SH-SY5Y (cell line): ENCODE measurements at regions not wholly inside any gene's neighbourhood (a gene's known extent, or its start where the extent isn't known, plus 50 kb on each side); places are given as distances from the start of the nearest gene placed in this dataset.

Source experiments
- GATA2 ChIP-seq: IDR thresholded peaks from 2 replicates; pipeline ENCODE4 v1.6.1; 2011; ENCODE audit warnings: mild to moderate bottlenecking, low read depth, low read length
- GATA3 ChIP-seq: IDR thresholded peaks from 2 replicates; pipeline ENCODE4 v1.6.1; 2011; ENCODE audit warnings: low read depth, mild to moderate bottlenecking, low read length, moderate library complexity

DNA sequence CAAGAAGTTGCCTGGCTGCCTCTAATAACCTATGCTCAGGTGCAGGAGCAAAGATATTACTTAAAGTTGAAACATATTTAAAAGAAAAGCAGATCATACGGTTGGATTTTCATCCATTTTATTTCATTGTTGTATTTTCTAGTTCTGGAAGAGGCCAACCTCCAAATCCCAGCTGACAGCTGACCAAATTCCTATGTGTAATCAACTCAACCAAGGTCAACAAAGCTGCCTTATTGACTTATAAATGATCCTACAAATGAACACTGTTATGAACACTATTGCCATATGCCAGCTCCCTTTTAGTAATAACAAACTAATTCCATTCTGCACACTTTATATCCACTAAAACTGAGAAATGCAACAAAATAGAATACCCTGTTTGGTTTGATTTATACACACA is 1537.4 kb downstream of the SLITRK1 start:
- TF ChIP-seq GATA3 (no peak), GATA2 (no peak)

DNA sequence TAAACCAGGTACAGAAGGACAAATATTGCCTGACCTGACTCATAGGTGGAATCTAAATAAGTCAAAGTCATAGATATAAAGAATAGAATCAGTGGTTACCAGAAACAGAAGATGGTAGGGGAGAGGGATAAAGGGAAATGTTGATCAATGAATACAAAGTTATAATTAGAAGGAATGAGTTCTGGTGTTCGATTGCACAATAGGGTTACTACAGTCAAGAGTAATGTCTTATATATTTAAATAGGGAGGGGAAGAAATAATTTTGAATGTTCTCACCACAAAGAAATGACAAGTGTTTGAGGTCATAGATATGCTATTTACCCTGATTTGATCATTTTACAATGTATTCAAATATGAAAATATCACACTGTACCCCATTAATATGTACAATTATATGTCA is 1541.2 kb downstream of the SLITRK1 start:
- no peak for TF ChIP-seq GATA2
- no peak for TF ChIP-seq GATA3

DNA sequence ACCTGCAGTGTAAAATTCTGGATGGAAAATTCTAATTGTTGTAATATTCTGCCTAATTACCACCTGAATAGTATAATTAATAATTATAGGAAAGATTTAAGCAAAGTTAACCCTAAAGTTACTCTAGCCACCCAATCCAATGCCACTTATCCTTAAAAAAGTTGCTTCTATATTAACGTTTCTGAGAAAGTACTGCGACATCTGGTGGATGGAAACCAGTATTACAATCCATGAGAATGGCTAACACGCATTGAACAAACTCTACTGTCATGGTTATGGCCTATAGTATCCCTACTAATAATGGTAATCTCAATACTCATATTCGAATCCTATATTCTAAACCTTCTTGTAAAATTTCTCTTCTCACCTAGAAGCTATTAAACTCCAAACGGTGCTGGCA is 1551.8 kb downstream of the SLITRK1 start:
- no peak for TF ChIP-seq GATA3
- TF ChIP-seq GATA2, result no peak

DNA sequence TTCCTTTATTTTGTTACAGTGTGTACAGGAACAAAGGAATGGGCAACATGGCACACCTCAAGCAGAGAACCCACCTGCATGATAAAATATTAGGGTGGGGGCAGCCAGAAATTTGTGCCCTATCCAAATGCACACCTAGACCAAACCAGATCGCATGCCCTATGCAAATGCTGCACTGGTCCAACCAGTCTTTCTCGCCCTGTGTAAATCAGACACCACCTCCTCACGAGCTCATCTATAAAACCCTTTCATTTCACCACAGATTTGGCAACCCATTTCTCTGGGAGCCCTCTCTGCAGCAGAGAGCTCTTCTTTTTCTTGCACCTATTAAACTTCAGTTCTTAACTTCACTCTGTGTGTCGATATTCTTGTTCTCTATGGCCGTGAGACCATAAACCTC is 1559.2 kb downstream of the SLITRK1 start:
- TF ChIP-seq GATA3 (no peak), GATA2 (no peak)

DNA sequence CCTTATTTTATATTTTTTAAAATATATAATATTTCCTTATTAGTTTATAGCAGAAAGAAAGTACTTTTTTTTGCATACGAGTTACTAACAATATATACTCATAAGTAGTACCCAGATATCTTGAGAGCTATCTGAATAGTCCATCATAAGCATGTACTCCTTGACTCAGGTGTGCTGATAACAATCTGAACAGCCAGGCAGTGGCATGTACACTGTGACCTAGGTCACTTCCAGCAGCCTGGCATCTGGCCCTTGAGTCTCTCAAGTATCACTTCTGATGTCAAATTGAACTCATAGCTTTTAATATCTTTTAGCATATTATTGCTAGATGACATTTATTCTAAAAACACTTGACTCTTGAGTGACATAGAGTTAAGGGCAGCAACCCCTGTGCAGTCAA is 1576.7 kb downstream of the SLITRK1 start:
- TF ChIP-seq GATA3, result no peak
- no peak for TF ChIP-seq GATA2

DNA sequence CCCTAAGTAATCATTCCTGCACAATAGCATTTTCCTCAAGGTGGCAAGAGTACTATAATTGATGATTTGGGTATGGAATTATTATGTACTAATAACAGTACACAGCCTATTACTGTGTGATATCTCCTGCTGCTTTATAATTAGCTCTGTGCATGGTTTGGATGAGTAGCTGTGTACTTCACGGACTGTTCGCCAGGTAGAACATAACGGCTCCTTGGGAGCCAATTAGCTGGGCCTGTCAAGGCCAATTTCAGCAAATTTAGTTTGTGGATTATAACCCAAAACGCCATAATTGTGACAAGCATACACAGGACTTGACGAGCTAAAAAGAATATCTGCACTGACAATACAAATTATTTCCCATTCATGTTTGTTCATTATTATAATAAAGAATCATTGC is 1584.2 kb downstream of the SLITRK1 start:
- no peak for TF ChIP-seq GATA2
- no peak for TF ChIP-seq GATA3

DNA sequence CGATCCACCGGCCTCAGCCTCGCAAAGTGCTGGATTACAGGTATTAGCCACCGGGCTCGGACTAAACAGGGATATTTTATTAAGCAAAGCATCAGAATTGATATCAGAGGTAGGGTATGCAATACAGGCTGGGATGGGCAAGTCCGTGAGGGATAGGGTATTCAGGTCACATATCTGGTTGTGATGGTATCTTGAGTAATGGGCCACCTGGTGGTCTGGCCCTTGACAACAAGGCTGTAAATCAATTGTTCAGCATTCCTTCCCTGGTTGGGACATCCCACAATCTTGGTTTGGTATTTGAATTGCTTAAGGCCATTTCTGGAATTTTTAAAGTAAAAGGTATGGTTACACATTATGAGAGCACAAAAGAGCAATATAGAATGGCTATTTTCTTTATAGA is 1588.0 kb downstream of the SLITRK1 start:
- TF ChIP-seq GATA3, result no peak
- no peak for TF ChIP-seq GATA2

DNA sequence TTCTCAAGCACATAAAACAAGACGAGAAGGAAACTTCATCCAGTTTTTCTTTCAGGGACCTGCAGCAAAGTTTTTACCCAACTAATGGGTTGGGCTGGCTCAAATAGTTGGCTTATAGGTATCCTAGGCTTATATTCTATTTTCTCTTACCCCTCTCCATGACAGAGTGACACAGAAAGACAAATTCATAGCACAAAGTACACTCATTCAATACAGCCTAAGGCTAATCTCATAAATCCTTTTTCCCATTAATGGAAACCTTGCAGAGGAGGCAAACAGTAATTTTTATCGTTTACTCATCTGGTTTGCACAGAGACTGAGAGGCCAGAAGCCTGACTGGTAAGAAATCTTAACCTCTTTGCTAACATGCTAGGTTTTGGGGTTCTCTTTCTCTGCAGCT is 1589.9 kb downstream of the SLITRK1 start:
- TF ChIP-seq GATA2, result no peak
- no peak for TF ChIP-seq GATA3

DNA sequence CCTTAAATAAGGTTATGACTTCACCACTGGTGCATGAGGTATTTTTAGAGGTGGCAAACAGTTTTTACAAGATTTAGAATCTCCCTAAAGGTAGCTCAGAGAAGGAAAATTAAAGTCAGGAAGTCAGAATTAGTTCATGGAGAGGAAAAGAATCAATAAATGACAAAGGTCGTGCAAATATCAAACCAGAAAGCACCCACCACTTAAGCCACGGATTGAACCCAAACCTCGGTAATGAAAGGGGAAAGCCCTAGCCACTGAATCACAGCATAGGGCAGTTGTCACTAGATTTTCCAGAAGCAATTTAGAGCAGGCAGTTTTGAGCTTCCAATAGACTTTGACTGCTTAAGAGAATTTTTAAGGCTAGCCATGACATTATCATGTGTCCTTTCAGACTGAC is 1590.4 kb downstream of the SLITRK1 start:
- TF ChIP-seq GATA3 (no peak), GATA2 (no peak)

DNA sequence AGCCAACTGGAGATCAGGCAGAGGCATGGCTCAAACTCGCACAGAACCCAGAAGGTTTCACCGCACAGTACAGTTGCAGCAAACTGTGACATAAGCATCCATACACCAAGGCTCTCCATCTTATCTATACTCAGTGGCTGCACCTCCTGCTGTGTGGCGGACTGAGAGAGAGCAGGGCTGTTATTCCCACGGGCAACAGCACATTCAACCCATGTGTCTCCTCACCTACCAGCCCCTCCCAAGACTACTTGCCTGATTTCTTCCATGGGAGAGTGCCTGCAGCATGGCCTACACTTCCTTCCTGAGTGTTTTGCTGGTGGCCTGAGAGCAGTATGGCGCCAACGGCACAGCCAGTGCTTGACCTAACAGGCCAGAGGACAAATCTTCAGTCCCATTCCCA is 1606.6 kb downstream of the SLITRK1 start:
- TF ChIP-seq GATA3 (no peak), GATA2 (no peak)

DNA sequence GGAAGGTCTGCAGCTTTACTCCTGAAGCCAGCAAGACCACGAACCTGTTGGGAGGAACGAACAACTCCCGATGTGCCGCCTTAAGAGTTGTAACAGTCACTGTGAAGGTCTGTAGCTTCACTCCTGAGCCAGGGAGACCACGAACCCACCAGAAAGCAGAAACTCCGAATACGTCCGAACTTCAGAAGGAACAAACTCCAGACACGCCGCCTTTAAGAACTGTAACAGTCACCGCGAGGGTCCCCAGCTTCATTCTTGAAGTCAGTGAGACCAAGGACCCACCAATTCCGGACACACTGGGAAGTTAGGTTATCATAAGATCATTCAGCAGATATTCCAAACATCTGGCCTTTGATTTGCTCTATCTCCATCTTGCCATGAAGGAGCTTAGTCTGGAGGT is 1623.0 kb downstream of the SLITRK1 start:
- TF ChIP-seq GATA2, result no peak
- no peak for TF ChIP-seq GATA3

DNA sequence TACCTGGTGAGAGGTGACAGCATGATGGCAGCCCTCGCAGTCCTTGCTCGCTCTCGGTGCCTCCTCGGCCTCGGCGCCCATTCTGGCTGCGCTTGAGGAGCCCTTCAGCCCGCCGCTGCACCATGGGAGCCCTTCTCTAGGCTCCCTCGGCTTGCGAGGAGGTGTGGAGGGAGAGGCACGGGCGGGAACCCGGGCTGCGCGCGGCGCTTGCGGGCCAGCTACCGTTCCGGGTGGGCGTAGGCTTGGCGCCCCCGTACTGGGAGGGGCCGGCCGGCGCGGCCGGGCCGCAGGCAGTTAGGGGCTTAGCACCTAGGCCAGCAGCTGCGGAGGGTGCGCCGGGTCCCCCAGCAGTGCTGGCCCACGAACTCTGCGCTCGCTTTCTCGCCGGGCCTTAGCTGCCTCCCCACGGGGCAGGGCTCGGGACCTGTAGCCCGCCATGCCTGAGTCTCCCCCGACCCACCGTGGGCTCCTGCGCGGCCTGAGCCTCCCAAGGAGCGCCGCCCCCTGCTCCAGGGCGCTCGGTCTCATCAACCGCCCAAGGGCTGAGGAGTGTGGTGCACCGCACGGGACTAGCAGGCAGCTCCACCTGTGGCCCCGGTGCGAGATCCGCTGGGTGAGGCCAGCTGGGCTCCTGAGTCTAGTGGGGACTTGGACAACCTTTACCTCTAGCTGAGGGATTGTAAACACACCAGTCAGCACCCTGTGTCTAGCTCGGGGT is 1624.3 kb downstream of the SLITRK1 start:
- TF ChIP-seq GATA2 (no peak), GATA3 (no peak)

DNA sequence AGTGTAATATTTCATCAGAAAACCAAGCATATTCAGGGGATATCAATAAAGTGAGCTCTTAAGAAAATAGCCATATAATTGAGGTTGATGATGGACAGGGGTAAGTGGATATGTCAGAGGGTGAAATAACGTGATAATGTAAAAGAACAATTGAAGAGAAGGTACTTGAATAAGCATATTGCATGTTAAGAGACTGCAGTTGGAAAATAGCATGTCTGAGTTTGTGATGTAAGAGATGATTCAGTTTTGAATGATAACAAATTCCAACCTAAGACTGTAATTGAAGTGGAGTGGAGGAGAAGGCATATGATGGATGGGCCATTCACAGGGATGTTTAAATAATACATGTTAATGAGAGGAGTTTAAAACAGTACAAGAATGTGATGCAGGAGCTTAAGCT is 1633.5 kb downstream of the SLITRK1 start:
- TF ChIP-seq GATA2 (no peak), GATA3 (no peak)

DNA sequence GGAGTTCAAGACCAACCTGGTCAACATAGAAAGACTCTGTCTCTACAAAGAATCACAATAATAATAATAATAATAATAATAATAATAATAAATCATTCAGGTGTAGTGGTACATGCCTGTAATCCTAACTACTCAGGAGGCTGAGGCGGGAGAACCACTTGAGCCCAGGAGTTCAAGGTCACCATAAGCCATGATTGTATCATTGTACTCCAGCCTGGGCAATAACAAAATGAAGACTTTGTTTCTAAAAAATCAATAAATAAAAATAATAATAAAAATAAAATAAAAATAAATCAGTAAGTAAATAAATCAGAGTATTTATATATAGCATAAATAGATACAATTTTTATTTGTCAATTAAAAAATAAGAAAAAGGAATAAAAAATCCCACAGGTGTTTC is 1636.4 kb downstream of the SLITRK1 start:
- TF ChIP-seq GATA2, result no peak
- no peak for TF ChIP-seq GATA3

DNA sequence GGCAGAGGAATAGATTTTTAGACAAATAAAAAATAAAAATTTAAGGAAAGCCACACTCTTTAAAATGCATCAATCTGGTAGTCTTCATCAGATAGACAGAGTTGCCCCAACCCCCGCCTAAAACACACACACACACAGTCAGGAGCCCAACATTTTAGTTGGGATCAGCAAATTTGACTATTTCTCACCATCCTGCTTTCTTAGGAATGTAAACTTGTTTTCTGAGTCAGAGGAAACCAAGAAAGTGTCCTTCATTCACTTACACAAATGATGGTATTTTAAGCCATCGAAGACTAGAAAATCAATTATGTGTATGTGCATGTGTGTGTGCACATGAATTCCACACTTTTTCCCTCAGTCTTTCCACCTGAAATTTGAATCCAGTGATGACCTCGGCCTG is 1657.5 kb downstream of the SLITRK1 start:
- TF ChIP-seq GATA3 (no peak), GATA2 (no peak)

DNA sequence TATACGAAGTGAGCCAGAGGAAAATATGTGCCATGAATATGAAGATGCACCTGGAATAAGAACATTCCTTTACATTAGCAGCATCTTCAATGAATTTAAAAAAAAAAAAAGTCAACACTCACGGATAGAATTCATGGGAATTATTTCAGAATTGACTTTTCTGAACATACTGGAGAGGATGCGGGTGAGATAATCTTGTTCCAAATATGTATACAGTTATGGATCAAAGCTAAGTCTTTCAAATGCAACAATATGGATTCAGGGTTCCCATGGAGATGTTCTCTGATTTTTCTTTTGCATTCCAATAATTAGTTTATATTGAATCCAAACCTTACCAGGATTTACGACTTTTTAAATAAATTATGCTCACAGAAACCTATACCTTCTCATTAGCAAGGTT is 1660.7 kb downstream of the SLITRK1 start:
- no peak for TF ChIP-seq GATA3
- no peak for TF ChIP-seq GATA2

DNA sequence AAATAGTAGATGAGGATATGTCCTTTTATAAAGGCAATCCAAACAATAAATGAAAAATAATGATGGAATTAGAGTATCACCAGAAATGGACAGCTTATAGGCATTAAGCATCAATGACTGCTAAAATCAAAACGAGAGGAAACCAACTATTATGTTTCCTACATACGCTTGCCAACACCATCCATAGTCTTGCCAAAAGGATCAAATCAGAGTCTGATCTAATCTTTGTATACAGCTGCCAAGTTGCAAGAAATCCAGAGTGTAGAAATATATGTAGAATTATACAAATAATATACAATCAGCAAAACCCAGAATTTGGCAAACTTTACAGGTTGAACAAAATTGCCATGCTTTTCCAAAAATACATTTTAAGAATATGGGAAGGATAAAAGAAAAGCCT is 1661.6 kb downstream of the SLITRK1 start:
- TF ChIP-seq GATA2, result no peak
- no peak for TF ChIP-seq GATA3
